GM12878 (cell line): ENCODE measurements at regions not wholly inside any gene's neighbourhood (a gene's known extent, or its start where the extent isn't known, plus 50 kb on each side); places are given as distances from the start of the nearest gene placed in this dataset.

ENCODE experiments used
- ATAC-seq: fragments of 200-7000 bp; cut with Tn5 transposase; 3 replicates; pipeline ENCODE4 v1.9.1; 2020; ENCODE audit warnings: mild to moderate bottlenecking, moderate library complexity
- BruUV-seq: library from RNA; stranded (reverse); fragments of 400-500 nt; replicated peaks from 2 replicates; lab custom pipeline; 2021; lab: Mats Ljungman, UMichigan
- CTCF ChIA-PET: fragments of 300-600 bp; sonication (Branson Sonifier 250); formaldehyde crosslinking; extraction: SDS; loops from one replicate; lab custom pipeline; 2021; ENCODE audit warnings: inconsistent platforms; lab: Yijun Ruan, JAX
- POLR2A ChIA-PET: fragments of 350-600 bp; formaldehyde crosslinking; extraction: SDS; loops from one replicate; lab custom pipeline; 2021; ENCODE audit warnings: inconsistent platforms; lab: Charles Lee
- RAD21 ChIA-PET: fragments of 300-600 bp; sonication (Branson Sonifier 250); formaldehyde crosslinking; loops from one replicate; lab custom pipeline; 2023; ENCODE audit warnings: antibody characterized with exemption; ENCODE audit not compliant: unreplicated experiment; lab: Charles Lee
- SMC1A ChIA-PET: fragments of 300-600 bp; sonication (Branson Sonifier 250); formaldehyde crosslinking; loops from one replicate; lab custom pipeline; 2023; ENCODE audit not compliant: unreplicated experiment, uncharacterized antibody; lab: Charles Lee
- DNase-seq: peaks from one replicate; pipeline ENCODE4 v3.0.0-alpha.2; 2011; ENCODE audit warnings: low read depth, low spot score
- FAIRE-seq: peaks from 3 replicates; lab custom pipeline; 2011; peaks lifted over from hg19 to GRCh38; lab: Jason Lieb, UNC
- H2AFZ ChIP-seq: 2 replicates; pipeline ENCODE4 v1.6.0; 2011; ENCODE audit warnings: low read depth, low read length, control low read depth; ENCODE audit not compliant: control insufficient read depth
- H3K27ac ChIP-seq: 2 replicates; pipeline ENCODE4 v1.5.1; 2011; ENCODE audit warnings: control low read depth; ENCODE audit not compliant: control insufficient read depth, insufficient read depth
- H3K27me3 ChIP-seq, 2 experiments: replicated peaks in 1 of 2; 2 replicates each; pipeline versions ENCODE4 v1.6.0 to v1.6.1; 2011; ENCODE audit warnings: low read length in 1 of 2; ENCODE audit not compliant: control insufficient read depth in 2 of 2, insufficient read depth in 2 of 2
- H3K36me3 ChIP-seq, 2 experiments: 2 replicates each; pipeline ENCODE4 v1.5.1; 2011; ENCODE audit warnings: low read length in 1 of 2; ENCODE audit not compliant: control insufficient read depth in 2 of 2, insufficient read depth in 2 of 2
- H3K4me1 ChIP-seq: 2 replicates; pipeline ENCODE4 v1.6.1; 2011; ENCODE audit warnings: mild to moderate bottlenecking, low read length, moderate library complexity, mixed read lengths; ENCODE audit not compliant: control insufficient read depth, insufficient read depth
- H3K4me2 ChIP-seq: 2 replicates; pipeline ENCODE4 v1.6.0; 2011; ENCODE audit warnings: control low read depth; ENCODE audit not compliant: control insufficient read depth, insufficient read depth
- H3K4me3 ChIP-seq: fragments of 200-600 bp; sonication (generic); 2 replicates; pipeline ENCODE4 v1.5.1; 2016
- H3K79me2 ChIP-seq: 2 replicates; pipeline ENCODE4 v1.6.0; 2011; ENCODE audit warnings: low read length; ENCODE audit not compliant: control insufficient read depth, insufficient read depth
- H3K9ac ChIP-seq: 2 replicates; pipeline ENCODE4 v1.8.0; 2011; ENCODE audit warnings: low read length, control low read depth, mixed read lengths; ENCODE audit not compliant: control insufficient read depth, insufficient read depth
- H3K9me3 ChIP-seq: replicated peaks from 3 replicates; pipeline ENCODE4 v1.5.1; 2011; ENCODE audit warnings: mild to moderate bottlenecking, low read length; ENCODE audit not compliant: control insufficient read depth, insufficient read depth
- H4K20me1 ChIP-seq: 2 replicates; pipeline ENCODE4 v1.6.0; 2011; ENCODE audit not compliant: control insufficient read depth, insufficient read depth
- ASH2L ChIP-seq: fragments of 300-600, 200-600 bp; sonication (generic); IDR thresholded peaks from 2 replicates; pipeline ENCODE4 v1.6.1; 2017; ENCODE audit warnings: low read depth, mild to moderate bottlenecking, borderline replicate concordance
- CREB1 ChIP-seq: IDR thresholded peaks from 2 replicates; pipeline ENCODE4 v1.6.1; 2012; ENCODE audit warnings: low read depth, mild to moderate bottlenecking, inconsistent platforms
- EED ChIP-seq: sonication (generic); IDR thresholded peaks from 2 replicates; pipeline ENCODE4 v1.6.1; 2016; ENCODE audit warnings: antibody characterized with exemption, low read depth
- GABPA ChIP-seq: IDR thresholded peaks from 2 replicates; pipeline ENCODE4 v1.6.1; 2014; ENCODE audit warnings: antibody characterized with exemption, low read depth, mild to moderate bottlenecking, inconsistent platforms
- GATAD2B ChIP-seq: fragments of 450-650 bp; conservative IDR thresholded peaks from 2 replicates; pipeline ENCODE4 v1.6.1; 2017; ENCODE audit warnings: low read depth, mild to moderate bottlenecking, moderate library complexity
- HDAC2 ChIP-seq: fragments of 200-600 bp; sonication (generic); IDR thresholded peaks from 2 replicates; pipeline ENCODE4 v1.6.1; 2017
- HDGF ChIP-seq: fragments of 450-650 bp; IDR thresholded peaks from 2 replicates; pipeline ENCODE4 v1.6.1; 2016; ENCODE audit warnings: antibody characterized with exemption
- MYB ChIP-seq: fragments of 150-350 bp; IDR thresholded peaks from 2 replicates; pipeline ENCODE4 v1.6.1; 2014; ENCODE audit warnings: mild to moderate bottlenecking, low read depth, low read length, borderline replicate concordance
- NFYA ChIP-seq: IDR thresholded peaks from 2 replicates; pipeline ENCODE4 v1.6.1; 2011; ENCODE audit warnings: low read depth, mild to moderate bottlenecking, low read length, improper control_type of control experiment, borderline replicate concordance
- NR2C1 ChIP-seq: fragments of 450-650 bp; IDR thresholded peaks from 2 replicates; pipeline ENCODE4 v1.6.1; 2017; ENCODE audit warnings: antibody characterized with exemption, mild to moderate bottlenecking, moderate library complexity
- WGBS: methylation state at CpG from one replicate; pipeline ENCODE4 v1.1.6; 2016; ENCODE audit warnings: low lambda C conversion rate; ENCODE audit not compliant: insufficient replicate concordance, insufficient coverage; ENCODE audit errors: missing lambda C conversion rate; 5-methylcytosine and 5-hydroxymethylcytosine counted together
- in situ Hi-C: fragments of 300-500 bp; cut with MboI; formaldehyde crosslinking; loops from 9 replicates; pipeline ENCODE4 v1.14.3; 2018; ENCODE audit warnings: mixed read lengths
- intact Hi-C: fragments of 100-400 bp; cut with micrococcal nuclease; formaldehyde crosslinking; loops from one replicate; pipeline ENCODE4 v1.14.2; 2022; ENCODE audit not compliant: unreplicated experiment
- TF ChIP-seq, protein P1 (sequence below): fragments of 450-650 bp; IDR thresholded peaks from 2 replicates; pipeline ENCODE4 v1.6.1; 2016; ENCODE audit warnings: mild to moderate bottlenecking, moderate library complexity, borderline replicate concordance
- TF ChIP-seq, protein P2 (sequence below): IDR thresholded peaks from 2 replicates; pipeline ENCODE4 v1.6.1; 2011; ENCODE audit warnings: low read depth, mild to moderate bottlenecking, low read length, moderate library complexity, borderline replicate concordance; ENCODE audit errors: extremely low read depth

DNA sequence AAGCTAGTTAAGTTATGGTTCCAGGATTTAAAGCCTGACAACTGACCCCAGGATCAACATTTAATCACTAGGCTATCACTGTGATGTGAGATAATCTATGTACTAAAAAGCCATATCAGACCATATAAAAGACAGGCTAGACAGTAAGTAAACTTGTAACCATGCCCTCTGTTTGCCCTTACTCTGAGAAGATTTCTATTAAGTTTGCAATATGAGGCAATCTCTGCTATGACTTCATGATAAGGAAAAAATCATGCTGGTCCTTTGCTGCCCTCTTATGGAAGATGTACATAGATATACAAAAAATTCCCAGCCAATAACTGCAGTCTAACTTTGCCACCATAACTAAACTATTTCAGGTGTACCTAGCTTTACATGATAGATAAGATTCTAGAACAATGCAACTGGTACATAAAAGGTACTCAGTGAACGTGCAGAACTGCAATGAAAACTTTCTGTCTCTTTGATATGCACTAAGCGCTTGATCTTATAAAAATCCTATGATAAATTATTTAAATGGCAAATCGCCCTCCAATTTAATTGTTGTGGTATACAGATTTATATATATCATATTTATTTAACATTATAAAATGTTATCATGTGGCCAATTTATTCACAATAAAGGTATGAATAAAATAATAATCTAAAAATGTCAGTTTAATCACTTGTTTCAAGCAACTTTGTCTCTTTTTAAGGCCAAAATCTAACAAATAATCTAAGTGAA, 70.5 kb downstream of the FAM217A start (continued):
- TF ChIP-seq, protein P1, sequence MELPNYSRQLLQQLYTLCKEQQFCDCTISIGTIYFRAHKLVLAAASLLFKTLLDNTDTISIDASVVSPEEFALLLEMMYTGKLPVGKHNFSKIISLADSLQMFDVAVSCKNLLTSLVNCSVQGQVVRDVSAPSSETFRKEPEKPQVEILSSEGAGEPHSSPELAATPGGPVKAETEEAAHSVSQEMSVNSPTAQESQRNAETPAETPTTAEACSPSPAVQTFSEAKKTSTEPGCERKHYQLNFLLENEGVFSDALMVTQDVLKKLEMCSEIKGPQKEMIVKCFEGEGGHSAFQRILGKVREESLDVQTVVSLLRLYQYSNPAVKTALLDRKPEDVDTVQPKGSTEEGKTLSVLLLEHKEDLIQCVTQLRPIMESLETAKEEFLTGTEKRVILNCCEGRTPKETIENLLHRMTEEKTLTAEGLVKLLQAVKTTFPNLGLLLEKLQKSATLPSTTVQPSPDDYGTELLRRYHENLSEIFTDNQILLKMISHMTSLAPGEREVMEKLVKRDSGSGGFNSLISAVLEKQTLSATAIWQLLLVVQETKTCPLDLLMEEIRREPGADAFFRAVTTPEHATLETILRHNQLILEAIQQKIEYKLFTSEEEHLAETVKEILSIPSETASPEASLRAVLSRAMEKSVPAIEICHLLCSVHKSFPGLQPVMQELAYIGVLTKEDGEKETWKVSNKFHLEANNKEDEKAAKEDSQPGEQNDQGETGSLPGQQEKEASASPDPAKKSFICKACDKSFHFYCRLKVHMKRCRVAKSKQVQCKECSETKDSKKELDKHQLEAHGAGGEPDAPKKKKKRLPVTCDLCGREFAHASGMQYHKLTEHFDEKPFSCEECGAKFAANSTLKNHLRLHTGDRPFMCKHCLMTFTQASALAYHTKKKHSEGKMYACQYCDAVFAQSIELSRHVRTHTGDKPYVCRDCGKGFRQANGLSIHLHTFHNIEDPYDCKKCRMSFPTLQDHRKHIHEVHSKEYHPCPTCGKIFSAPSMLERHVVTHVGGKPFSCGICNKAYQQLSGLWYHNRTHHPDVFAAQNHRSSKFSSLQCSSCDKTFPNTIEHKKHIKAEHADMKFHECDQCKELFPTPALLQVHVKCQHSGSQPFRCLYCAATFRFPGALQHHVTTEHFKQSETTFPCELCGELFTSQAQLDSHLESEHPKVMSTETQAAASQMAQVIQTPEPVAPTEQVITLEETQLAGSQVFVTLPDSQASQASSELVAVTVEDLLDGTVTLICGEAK: no peak

DNA sequence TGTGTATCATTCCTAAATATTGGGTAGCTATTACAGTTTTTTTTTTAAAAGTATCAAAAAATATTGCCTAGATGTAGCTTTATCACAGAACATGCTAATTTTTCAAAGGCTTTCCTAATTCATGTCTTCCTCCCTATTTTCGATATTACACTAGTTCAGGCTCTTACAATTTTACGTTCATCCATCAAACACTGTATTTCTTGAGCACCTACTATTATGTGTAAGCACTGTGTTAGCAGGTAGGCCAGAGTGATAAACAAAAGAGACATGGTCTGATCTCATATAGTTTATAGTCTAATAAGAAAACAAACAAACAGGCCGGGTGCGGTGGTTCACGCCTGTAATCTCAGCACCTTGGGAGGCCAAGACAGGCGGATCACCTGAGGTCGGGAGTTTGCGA, 69.5 kb downstream of the FAM217A start:
- Histone ChIP-seq H3K79me2 (peaks cover 12% of the 10 kb centered on the region), H3K4me1 (peaks cover 5% of the 10 kb centered on the region; the same call in 1 of the 2 replicates), H3K4me2 (no peak overlapping the region), H4K20me1 (no peaks in the 10 kb centered on the region; the same call in 1 of the 2 replicates), H3K9ac (no peak overlapping the region), H3K27me3 (no peaks in the 10 kb centered on the region), H3K36me3 (0 out of 4 replicates have a peak, but pooled peaks cover 0 to 3% of the 10 kb centered on the region in 2 experiments), H3K9me3 (no peaks in the 10 kb centered on the region; the same call in 2 of the 3 replicates), H3K27ac (no peak overlapping the region), H3K4me3 (no peak overlapping the region), H2AFZ (no peak overlapping the region)
- ChIA-PET SMC1A (interaction anchor here (0.7 to 3.0 kb wide), 7 partner anchors 8 to 746 kb away, joined by 3 to 12 read pairs (median 4); a partner anchor contains a TSS), CTCF (interaction anchor here (0.6 to 3.8 kb wide), 10 partner anchors 7 to 266 kb away, joined by 3 to 21 read pairs (median 6); no protein-coding TSS in a partner anchor), RAD21 (interaction anchor here (0.7 kb wide), 1 partner anchor 144 kb away, joined by 3 read pairs; no protein-coding TSS in a partner anchor), POLR2A (interaction anchor here (1.0 kb wide), 1 partner anchor 11 kb away, joined by 3 read pairs; no protein-coding TSS in a partner anchor)
- no TSS peak for BruUV-seq
- intact Hi-C loops: loop anchor here (5.0 kb wide), 1 partner anchor 267 kb away; no protein-coding TSS in a partner anchor
- DNase-seq (no peak), ATAC-seq (no peak), FAIRE-seq (no peak)
- 89% methylated on average over 8 of the region's 8 CpGs for WGBS
- in situ Hi-C loops: no loop called here
- TF ChIP-seq GABPA (no peak), ASH2L (no peak), EED (no peak), NFYA (no peak), HDAC2 (no peak), GATAD2B (no peak), NR2C1 (no peak), MYB (no peak), CREB1 (no peak), HDGF (no peak)
- TF ChIP-seq, protein P1: no peak
- TF ChIP-seq, protein P2, sequence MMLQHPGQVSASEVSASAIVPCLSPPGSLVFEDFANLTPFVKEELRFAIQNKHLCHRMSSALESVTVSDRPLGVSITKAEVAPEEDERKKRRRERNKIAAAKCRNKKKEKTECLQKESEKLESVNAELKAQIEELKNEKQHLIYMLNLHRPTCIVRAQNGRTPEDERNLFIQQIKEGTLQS: no peak
